ENCODE measurements at regions not wholly inside any gene's neighbourhood (a gene's known extent, or its start where the extent isn't known, plus 50 kb on each side); places are given as distances from the start of the nearest gene placed in this dataset.

- no peak for TF ChIP-seq CTCF (conservative IDR thresholded peaks at IDR 0.05 in 1 of 2, IDR thresholded peaks at IDR 0.05 in 1 of 2; ENCODE audit: low read depth in 1 of 2, low read length in 2 of 2)
- TF ChIP-seq EZH2 (IDR thresholded peaks at IDR 0.05; ENCODE audit: low read length, missing control alignments), result no peak
Observed at GRCh38 chr4:122073615-122074014, 78.5 kb upstream of the BLTP1 start.
